C1 segment of cervical spinal cord (tissue), 14 donors: ENCODE measurements at regions not wholly inside any gene's neighbourhood (a gene's known extent, or its start where the extent isn't known, plus 50 kb on each side); places are given as distances from the start of the nearest gene placed in this dataset.
"Not testable (repeated sequence)": the region's sequence is repeated elsewhere in the genome, so short reads cannot be mapped to it uniquely, and the experiment has no call there.

Experiments used
- DNase-seq, 14 donors: peaks; one replicate each; lab custom pipeline; 2025; lab: John Stamatoyannopoulos, UW

DNA sequence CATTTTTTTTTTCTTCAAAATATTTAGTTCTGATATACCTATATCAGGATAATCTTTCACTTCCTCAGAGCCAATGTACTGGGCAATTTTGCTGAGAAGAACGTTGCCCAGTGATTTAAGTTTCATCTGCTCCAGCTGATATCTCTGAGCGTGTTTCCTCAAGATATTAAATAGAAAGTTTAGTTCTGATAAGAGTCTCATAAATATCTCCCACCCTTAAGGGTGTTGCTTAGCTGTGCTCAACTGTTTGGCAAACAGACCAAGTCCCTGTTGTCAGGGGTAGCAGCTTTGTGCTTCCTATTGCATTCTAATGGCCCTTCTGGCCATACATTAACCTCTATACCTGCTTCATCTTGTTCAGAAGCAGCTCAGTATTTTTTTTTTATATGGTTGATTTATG lies 84.7 kb upstream of the GPR141 start:
- DNase-seq: no peak

DNA sequence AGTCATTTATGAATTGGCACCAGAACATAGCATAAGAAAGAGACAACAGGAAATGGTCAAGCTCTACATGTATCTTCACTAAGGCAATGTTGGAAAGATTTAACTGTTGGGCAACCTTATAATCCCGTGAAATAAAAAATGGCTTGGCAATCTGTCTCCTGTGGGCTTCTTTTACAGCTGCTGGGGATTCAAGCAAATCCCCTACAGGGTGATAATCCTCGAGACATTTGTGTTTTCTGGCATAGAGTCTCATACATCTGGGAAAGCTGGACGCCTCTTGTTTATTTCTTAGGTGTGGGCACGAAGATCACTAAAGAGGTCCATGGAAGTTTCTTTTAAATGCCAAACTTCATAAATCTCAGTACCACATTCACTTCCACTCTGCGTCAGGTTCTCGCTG lies 82.2 kb upstream of the GPR141 start:
- DNase-seq: no peak

DNA sequence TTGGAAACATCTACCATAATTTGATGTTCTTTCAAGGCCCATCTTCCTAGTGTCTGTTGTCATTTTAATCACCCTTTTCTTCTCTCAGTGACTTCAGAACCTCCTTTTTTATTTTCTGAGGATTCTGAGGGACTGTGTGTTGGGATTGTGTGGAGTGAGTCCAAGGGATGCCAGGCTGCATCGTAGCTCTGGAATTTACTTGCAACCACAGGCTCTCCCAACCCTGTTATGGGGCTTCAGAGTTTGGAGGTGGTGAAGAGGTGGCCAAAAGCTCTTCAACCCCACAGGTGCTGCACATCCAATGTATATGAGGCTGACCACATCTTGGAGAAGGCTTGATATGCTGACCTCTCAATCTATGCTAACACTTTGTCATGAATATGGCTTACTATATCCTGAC lies 79.5 kb upstream of the GPR141 start:
- DNase-seq: no peak

DNA sequence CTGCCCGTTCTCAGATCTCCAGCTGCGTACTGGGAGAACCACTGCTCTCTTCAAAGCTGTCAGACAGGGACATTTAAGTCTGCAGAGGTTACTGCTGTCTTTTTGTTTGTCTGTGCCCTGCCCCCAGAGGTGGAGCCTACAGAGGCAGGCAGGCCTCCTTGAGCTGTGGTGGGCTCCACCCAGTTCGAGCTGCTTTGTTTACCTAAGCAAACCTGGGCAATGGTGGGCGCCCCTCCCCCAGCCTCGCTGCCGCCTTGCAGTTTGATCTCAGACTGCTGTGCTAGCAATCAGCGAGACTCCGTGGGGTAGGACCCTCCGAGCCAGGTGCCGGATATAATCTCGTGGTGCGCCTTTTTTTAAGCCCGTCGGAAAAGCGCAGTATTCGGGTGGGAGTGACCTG lies 66.2 kb upstream of the GPR141 start:
- DNase-seq: not testable (repeated sequence)

DNA sequence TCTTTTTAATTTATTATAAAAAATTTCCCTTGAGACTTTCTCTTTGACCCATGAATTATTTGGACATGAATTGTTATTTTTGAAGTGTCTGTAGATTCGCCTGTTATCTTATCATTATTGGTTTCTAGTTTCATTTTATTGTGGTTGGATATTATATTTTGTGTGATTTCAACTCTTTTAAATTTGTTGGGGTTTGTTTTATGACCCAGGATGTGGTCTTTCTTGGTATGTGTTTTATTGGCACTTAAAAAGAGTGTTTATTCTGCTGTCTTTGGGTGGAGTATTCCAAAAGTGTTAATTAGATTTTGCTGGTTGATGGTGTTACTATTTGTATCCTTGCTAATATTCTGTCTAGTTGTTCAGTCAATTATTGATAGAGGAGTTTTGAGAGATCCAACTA lies 50.5 kb upstream of the GPR141 start:
- DNase-seq: no peak
